ENCODE measurements at regions not wholly inside any gene's neighbourhood (a gene's known extent, or its start where the extent isn't known, plus 50 kb on each side); places are given as distances from the start of the nearest gene placed in this dataset.
"Not testable (repeated sequence)": the region's sequence is repeated elsewhere in the genome, so short reads cannot be mapped to it uniquely, and the experiment has no call there.

GRCh38 chr18:78410094-78410786, 569.4 kb upstream of the SALL3 start:
- DNase-seq (ENCODE audit: low read depth in 2 of 2): no peak

- no peak for DNase-seq (ENCODE audit: low read depth in 2 of 2)
These were observed 568.1 kb upstream of the SALL3 start for GRCh38 chr18:78411539-78411938.

- DNase-seq (ENCODE audit: low read depth in 2 of 2): no peak
These were observed 565.3 kb upstream of the SALL3 start for GRCh38 chr18:78414302-78414701.

GRCh38 chr18:78416853-78417252, 562.8 kb upstream of the SALL3 start:
- DNase-seq (ENCODE audit: low read depth in 2 of 2): no peak

DNA sequence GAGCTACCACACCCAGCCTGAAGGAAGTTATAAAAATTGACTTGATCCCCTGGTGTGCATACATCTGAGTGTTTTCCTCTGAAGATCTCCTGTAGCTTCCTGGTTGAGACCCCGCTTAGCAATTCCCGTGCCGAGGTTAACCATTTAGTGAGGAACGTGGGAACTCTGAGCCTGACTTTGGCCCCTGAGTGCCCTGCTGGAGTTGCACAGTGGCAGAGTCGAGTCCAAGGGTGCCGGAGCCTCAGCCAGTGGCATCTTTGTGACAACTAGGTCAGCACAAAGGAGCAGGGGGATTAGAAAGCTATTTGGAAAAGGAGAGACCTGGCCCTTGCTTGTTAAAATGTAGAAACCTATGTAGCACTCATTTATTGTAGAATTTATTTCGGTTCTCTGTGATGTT, 561.2 kb upstream of the SALL3 start:
- no peak for DNase-seq (ENCODE audit: low read depth in 2 of 2)

- DNase-seq (ENCODE audit: low read depth in 2 of 2): no peak
These were observed 560.4 kb upstream of the SALL3 start for GRCh38 chr18:78419171-78419570.

- no peak for DNase-seq (ENCODE audit: low read depth in 2 of 2)
These were observed 559.5 kb upstream of the SALL3 start for GRCh38 chr18:78420116-78420515.

DNA sequence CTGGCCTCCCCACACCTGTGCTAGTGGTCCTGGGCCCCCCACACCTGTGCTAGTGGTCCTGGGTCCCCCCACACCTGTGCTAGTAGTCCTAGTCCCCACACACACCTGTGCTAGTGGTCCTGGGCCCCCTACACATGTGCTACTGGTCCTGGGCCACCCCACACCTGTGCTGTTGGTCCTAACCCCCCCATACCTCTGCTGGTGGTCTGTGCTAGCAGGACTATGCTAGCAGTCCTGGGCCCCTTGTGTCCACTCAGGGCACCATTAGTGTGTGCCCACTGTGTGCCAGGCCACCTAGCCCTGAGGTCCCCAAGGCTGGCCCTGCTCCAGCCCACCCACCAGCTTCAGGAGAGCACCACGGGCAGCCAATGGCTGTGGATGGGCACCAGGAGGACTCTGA, 558.2 kb upstream of the SALL3 start:
- no peak for DNase-seq (ENCODE audit: low read depth in 2 of 2)

- DNase-seq (ENCODE audit: low read depth in 2 of 2): no peak
These were observed 557.3 kb upstream of the SALL3 start for GRCh38 chr18:78422336-78422735.

- DNase-seq (ENCODE audit: low read depth in 2 of 2): no peak
These were observed 555.8 kb upstream of the SALL3 start for GRCh38 chr18:78423811-78424210.

- DNase-seq (ENCODE audit: low read depth in 2 of 2): no peak
These were observed 555.1 kb upstream of the SALL3 start for GRCh38 chr18:78424403-78425018.

DNA sequence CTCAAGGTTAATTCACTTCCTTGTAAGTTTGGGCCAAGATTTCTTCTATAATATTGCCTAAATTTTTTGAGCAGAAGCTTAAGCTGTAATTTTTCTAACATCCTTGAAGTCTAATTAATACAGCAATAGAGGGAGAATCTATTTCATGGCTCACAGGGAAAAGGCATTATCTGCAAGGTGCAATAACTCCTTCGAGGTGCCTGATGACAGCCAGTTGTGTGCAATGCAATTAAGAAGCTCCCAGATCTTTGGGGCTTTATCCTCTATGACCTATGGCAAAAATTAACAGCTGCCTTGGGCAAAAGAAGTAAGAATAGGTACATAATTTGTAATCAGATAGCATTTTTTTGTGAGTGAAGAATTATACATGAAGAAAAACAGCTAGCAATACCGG, 554.6 kb upstream of the SALL3 start:
- no peak for DNase-seq (ENCODE audit: low read depth in 2 of 2)

DNA sequence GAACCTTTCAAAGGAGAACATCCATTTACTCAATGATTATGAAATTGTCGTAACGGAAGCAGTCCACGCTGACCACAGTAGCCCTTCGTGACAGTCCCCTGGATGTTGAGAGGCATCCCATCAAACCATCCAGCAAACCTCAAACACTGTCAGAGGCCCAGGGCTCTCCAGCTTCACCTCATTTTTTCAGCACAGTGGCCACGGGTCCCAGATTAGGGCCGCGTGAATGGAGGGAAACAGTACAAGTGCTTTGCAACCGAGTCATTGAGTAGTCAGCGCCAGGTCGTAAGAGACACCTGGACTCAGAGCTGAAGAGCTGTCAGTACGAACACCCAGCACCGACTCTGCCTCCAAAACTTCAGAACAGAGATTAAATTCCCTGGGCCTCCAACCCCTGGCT, 552.5 kb upstream of the SALL3 start:
- DNase-seq (ENCODE audit: low read depth in 2 of 2): no peak

DNA sequence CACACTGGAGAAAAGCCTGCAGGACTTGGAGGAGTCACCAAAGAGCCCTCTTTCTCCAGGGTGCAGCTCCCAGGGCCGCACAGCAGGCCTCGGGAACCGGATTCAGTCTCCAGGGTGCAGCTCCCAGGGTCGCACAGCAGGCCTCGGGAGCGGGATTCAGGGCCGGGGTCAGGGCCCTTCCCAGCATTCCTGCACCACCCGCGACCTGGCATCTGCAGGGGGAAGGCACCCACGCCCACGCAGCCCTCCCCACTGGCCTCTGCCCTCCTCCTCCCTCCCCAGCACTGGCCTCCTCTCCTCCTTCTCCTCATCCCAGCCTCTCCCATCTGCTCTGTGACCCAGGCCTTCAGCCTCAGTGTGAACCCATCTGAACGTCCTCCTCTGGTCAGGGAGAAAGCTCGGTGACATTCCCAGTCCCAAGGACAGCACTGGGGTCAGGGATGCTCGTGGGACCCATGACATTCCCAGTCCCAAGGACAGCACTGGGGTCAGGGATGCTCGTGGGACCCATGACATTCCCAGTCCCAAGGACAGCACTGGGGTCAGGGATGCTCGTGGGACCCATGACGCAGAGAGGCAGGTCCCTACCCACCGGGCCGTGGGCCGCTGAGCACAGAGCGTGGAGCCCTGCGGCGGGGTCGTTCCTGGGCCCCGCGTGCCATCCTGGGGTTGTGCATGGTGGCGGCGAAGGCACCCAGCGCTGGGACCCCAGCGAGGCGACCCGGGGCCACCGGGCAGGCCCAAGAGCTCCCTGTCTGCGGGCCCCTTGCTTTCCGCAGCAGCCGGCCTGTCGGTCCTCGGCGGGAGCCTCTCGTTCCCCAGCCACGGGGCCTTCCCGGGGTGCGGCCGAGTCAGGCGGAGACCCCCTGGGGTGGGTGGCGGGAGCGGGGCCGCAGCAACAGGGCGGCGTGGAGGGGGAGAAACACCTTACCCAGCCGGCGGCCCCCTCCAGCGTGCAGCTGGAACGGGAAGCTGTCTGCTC, 550.2 kb upstream of the SALL3 start:
- no peak for DNase-seq (ENCODE audit: low read depth in 2 of 2)

GRCh38 chr18:78430131-78430758, 549.4 kb upstream of the SALL3 start:
- DNase-seq (ENCODE audit: low read depth in 2 of 2): no peak

GRCh38 chr18:78431606-78432005, 548.0 kb upstream of the SALL3 start:
- DNase-seq (ENCODE audit: low read depth in 2 of 2): no peak

DNA sequence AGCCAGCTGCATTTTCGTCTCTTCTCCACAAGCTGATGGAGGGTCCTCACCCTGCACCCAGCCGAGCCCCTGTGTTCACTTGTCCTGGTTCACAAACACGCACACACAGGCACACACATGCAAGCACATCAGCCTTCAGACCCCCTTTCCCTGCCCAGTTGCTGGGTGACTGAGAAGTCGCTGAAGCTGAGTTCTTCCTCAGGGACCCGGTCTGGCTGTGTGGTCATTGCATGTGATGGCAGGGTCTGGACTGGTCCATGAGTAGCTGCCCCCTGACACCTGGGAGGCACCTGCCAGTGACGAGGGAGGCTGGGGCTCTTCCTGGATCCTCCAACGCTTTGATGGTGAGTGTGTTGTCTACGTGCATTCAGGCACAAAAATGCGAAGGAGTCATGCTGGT, 546.1 kb upstream of the SALL3 start:
- DNase-seq (ENCODE audit: low read depth in 2 of 2): no peak

GRCh38 chr18:78436110-78436509, 543.5 kb upstream of the SALL3 start:
- no peak for DNase-seq (ENCODE audit: low read depth in 2 of 2)

DNA sequence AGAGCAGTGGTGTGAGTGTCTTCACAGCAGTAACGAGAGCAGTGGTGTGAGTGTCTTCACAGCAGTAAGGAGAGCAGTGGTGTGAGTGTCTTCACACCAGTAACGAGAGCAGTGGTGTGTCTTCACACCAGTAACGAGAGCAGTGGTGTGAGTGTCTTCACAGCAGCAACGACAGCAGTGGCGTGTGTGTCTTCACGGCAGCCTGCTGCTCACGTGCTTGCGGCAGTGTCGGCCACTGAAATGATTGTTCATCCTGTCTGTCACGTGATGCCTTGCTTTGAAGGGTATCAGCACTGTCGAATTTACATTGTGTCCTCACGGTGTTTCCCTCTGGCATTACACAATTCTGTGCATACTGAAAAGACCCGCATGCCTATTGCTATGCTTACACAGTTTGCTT, 541.4 kb upstream of the SALL3 start:
- DNase-seq (ENCODE audit: low read depth in 2 of 2): not testable (repeated sequence)

DNA sequence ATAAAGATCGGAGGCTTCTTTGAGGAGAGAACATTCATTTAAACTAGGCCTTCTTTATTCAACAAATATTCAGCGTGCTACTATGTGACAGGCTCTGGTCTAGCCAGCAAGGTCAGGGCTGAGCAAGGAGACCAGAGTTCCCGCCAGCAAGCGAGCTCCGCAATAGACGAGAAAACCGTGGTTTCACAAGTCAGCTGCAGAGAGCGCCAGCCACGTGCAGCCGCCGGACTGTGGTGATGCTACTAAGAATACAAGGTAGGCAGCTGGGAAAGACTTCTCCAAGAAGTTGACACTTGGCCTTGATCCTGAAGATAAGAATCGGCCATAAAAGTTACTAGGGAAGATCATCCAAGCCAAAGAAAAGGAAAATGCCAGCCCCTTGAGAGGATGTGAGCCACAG, 533.7 kb upstream of the SALL3 start:
- no peak for DNase-seq (ENCODE audit: low read depth in 2 of 2)

DNA sequence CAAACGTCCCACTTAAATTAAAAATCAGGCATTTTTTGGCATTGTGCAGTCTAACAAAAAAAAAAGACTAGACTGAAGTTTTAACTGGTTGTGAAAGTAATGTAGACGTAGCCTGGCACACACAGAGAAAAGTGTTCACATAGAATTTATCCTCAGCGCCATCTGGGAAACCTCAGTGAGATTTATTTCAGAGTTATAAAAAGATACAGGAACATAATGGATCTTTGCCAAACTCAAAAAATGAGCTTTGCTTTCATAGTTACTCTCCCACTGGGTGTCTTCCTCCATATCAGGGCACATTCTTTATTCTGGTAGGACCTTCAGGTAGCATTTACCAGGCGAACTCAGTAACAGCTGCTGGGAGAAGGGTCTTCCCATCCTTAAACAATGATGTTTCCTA, 532.4 kb upstream of the SALL3 start:
- no peak for DNase-seq (ENCODE audit: low read depth in 2 of 2)

GRCh38 chr18:78448106-78448505, 531.5 kb upstream of the SALL3 start:
- DNase-seq (ENCODE audit: low read depth in 2 of 2): no peak

Measured in stimulated activated CD4-positive, alpha-beta T cell treated with anti-CD3 and anti-CD28 coated beads, Interleukin-12 subunit alpha, Interleukin-12 subunit beta, amount 100 ng/mL, for 24 hours (primary cell).